IMR-90 (cell line): ENCODE measurements at regions not wholly inside any gene's neighbourhood (a gene's known extent, or its start where the extent isn't known, plus 50 kb on each side); places are given as distances from the start of the nearest gene placed in this dataset.

ENCODE experiments used
- ATAC-seq: fragments of 200-7000 bp; cut with Tn5 transposase; 2 replicates; pipeline ENCODE4 v1.9.1; 2020; ENCODE audit warnings: low read depth, mild to moderate bottlenecking, moderate library complexity
- BruUV-seq: library from RNA; stranded (reverse); fragments of 400-500 nt; replicated peaks from 2 replicates; lab custom pipeline; 2021; lab: Mats Ljungman, UMichigan
- CTCF ChIA-PET: fragments of 300-600 bp; formaldehyde crosslinking; extraction: SDS; loops from one replicate; lab custom pipeline; 2021; ENCODE audit warnings: antibody characterized with exemption; lab: Yijun Ruan, JAX
- POLR2A ChIA-PET: fragments of 300-600 bp; sonication (Branson Sonifier 250); formaldehyde crosslinking; loops from one replicate; lab custom pipeline; 2022; ENCODE audit warnings: antibody characterized with exemption; ENCODE audit not compliant: unreplicated experiment; lab: Charles Lee
- DNase-seq: peaks from one replicate; pipeline ENCODE4 v3.0.0; 2013
- H2AFZ ChIP-seq: replicated peaks from 2 replicates; pipeline ENCODE3; 2013; ENCODE audit warnings: low read length, mild to moderate bottlenecking; ENCODE audit not compliant: poor library complexity
- H2AK5ac ChIP-seq: 2 replicates; pipeline ENCODE4 v1.6.1; 2013; ENCODE audit warnings: low read depth, low read length, inconsistent platforms
- H2AK9ac ChIP-seq: replicated peaks from 2 replicates; pipeline ENCODE3; 2013; ENCODE audit warnings: mild to moderate bottlenecking, low read depth, low read length, moderate library complexity; ENCODE audit not compliant: poor library complexity
- H2BK120ac ChIP-seq: 2 replicates; pipeline ENCODE4 v1.6.1; 2013; ENCODE audit warnings: low read depth, low read length, inconsistent platforms
- H2BK15ac ChIP-seq: 3 replicates; pipeline ENCODE4 v1.6.1; 2013; ENCODE audit warnings: low read depth, low read length, inconsistent platforms
- H2BK20ac ChIP-seq: 2 replicates; pipeline ENCODE4 v1.6.1; 2013; ENCODE audit warnings: low read depth, mild to moderate bottlenecking, inconsistent platforms, low read length, moderate library complexity
- H2BK5ac ChIP-seq: 2 replicates; pipeline ENCODE4 v1.6.1; 2013; ENCODE audit warnings: mild to moderate bottlenecking, low read depth, low read length, inconsistent platforms; ENCODE audit not compliant: poor library complexity, severe bottlenecking
- H3K14ac ChIP-seq: replicated peaks from 2 replicates; pipeline ENCODE4 v1.6.1; 2013; ENCODE audit warnings: low read depth, low read length, inconsistent platforms
- H3K18ac ChIP-seq: 2 replicates; pipeline ENCODE4 v1.6.1; 2013; ENCODE audit warnings: low read depth, low read length, control low read depth
- H3K23ac ChIP-seq: 2 replicates; pipeline ENCODE4 v1.6.1; 2013; ENCODE audit warnings: low read depth, low read length, inconsistent platforms
- H3K27ac ChIP-seq: 2 replicates; pipeline ENCODE4 v1.5.1; 2013; ENCODE audit warnings: mild to moderate bottlenecking, control low read depth, low read length; ENCODE audit not compliant: insufficient read depth
- H3K27me3 ChIP-seq: 2 replicates; pipeline ENCODE4 v1.6.1; 2013; ENCODE audit warnings: low read length; ENCODE audit not compliant: control insufficient read depth, insufficient read depth
- H3K36me3 ChIP-seq: 2 replicates; pipeline ENCODE4 v1.6.1; 2013; ENCODE audit warnings: low read length, mixed read lengths; ENCODE audit not compliant: control insufficient read depth, insufficient read depth
- H3K4ac ChIP-seq: 2 replicates; pipeline ENCODE4 v1.6.1; 2013; ENCODE audit warnings: low read depth, low read length, inconsistent platforms
- H3K4me1 ChIP-seq: 2 replicates; pipeline ENCODE4 v1.6.1; 2013; ENCODE audit warnings: low read length, mixed read lengths; ENCODE audit not compliant: control insufficient read depth, insufficient read depth
- H3K4me2 ChIP-seq: 2 replicates; pipeline ENCODE4 v1.6.1; 2013; ENCODE audit warnings: low read depth, mild to moderate bottlenecking, control low read depth, low read length, moderate library complexity
- H3K4me3 ChIP-seq: 2 replicates; pipeline ENCODE4 v1.5.1; 2013; ENCODE audit warnings: low read depth, mild to moderate bottlenecking, control low read depth, low read length, moderate library complexity; ENCODE audit not compliant: insufficient read depth
- H3K56ac ChIP-seq: 2 replicates; pipeline ENCODE4 v1.6.1; 2013; ENCODE audit warnings: low read length, inconsistent platforms; ENCODE audit not compliant: insufficient read depth; ENCODE audit errors: extremely low read depth
- H3K79me1 ChIP-seq, 2 experiments: 2 replicates each; pipeline ENCODE4 v1.6.1; 2013; ENCODE audit warnings: low read length in 2 of 2, inconsistent platforms in 1 of 2, low read depth in 1 of 2
- H3K9ac ChIP-seq: 2 replicates; pipeline ENCODE4 v1.6.1; 2013; ENCODE audit warnings: low read depth, low read length, control low read depth
- H3K9me1 ChIP-seq: 2 replicates; pipeline ENCODE4 v1.6.1; 2013; ENCODE audit warnings: low read length, inconsistent platforms; ENCODE audit not compliant: insufficient read depth
- H3K9me3 ChIP-seq: 2 replicates; pipeline ENCODE4 v1.6.1; 2013; ENCODE audit warnings: low read length; ENCODE audit not compliant: control insufficient read depth, insufficient read depth
- H4K20me1 ChIP-seq: 2 replicates; pipeline ENCODE4 v1.6.1; 2013; ENCODE audit warnings: low read length, inconsistent platforms; ENCODE audit not compliant: insufficient read depth
- H4K5ac ChIP-seq: 2 replicates; pipeline ENCODE4 v1.6.1; 2013; ENCODE audit warnings: mild to moderate bottlenecking, low read depth, low read length, control low read depth
- H4K8ac ChIP-seq, 2 experiments: 2 replicates each; pipeline ENCODE4 v1.6.1; 2013; ENCODE audit warnings: low read depth in 2 of 2, low read length in 2 of 2, control low read depth in 1 of 2, inconsistent platforms in 1 of 2
- H4K91ac ChIP-seq: 2 replicates; pipeline ENCODE4 v1.6.1; 2013; ENCODE audit warnings: low read depth, low read length, inconsistent platforms; ENCODE audit not compliant: insufficient read depth
- BHLHE40 ChIP-seq: fragments of 150-350 bp; IDR thresholded peaks from 2 replicates; pipeline ENCODE4 v1.6.1; 2016; ENCODE audit warnings: mild to moderate bottlenecking, low read depth, low read length
- CHD1 ChIP-seq: IDR thresholded peaks from 2 replicates; pipeline ENCODE4 v1.6.1; 2012; ENCODE audit warnings: low read depth, low read length, improper control_type of control experiment
- RFX5 ChIP-seq: IDR thresholded peaks from 2 replicates; pipeline ENCODE4 v1.8.0; 2012; ENCODE audit warnings: low read depth, mild to moderate bottlenecking, low read length, moderate library complexity
- WGBS, 2 experiments: methylation state at CpG; one replicate each; pipeline versions ENCODE4 v1.1.5 to v1.1.7; 2013; ENCODE audit warnings: missing lambda C conversion rate in 2 of 2; ENCODE audit not compliant: insufficient read length in 1 of 2; ENCODE audit errors: extremely low coverage in 2 of 2; 5-methylcytosine and 5-hydroxymethylcytosine counted together
- dilution Hi-C: fragments of 300-500 bp; cut with HindIII; formaldehyde crosslinking; loops from one replicate; pipeline ENCODE4 v1.14.3; 2018; ENCODE audit warnings: low sequenced_read_pairs; ENCODE audit not compliant: unreplicated experiment
- in situ Hi-C: fragments of 300-500 bp; cut with MboI; formaldehyde crosslinking; loops from 3 replicates; pipeline ENCODE4 v1.14.3; 2019; ENCODE audit warnings: low sequenced_read_pairs, inconsistent platforms, mixed read lengths
- intact Hi-C: fragments of 100-400 bp; cut with micrococcal nuclease; formaldehyde crosslinking; loops from 2 replicates; pipeline ENCODE4 v1.10.0; 2022

GRCh38 chr4:57446266-57446665 lies 336.1 kb upstream of the IGFBP7 start:
- dilution Hi-C loops, result no loop called here
- no peak overlapping the region for H2BK120ac ChIP-seq

More at GRCh38 chr4:57446266-57446665, 336.1 kb upstream of the IGFBP7 start:
- no peaks in the 10 kb centered on the region for H3K9me1 ChIP-seq
- no CpG with 5 or more reads among the region's 3 CpGs for WGBS, 2 experiments
- H3K9me3 ChIP-seq, result no peaks in the 10 kb centered on the region
- H2AFZ ChIP-seq, result no peak overlapping the region
- H3K18ac ChIP-seq, result no peak overlapping the region
- H4K8ac ChIP-seq, result no peak overlapping the region
- no peak overlapping the region for H3K27ac ChIP-seq
- CTCF ChIA-PET, result no interaction called here
- in situ Hi-C loops (loop anchor here (25.0 kb wide), 1 partner anchor 409 kb away; no protein-coding TSS in a partner anchor), intact Hi-C loops (no loop called here)
- H3K4me2 ChIP-seq, result no peak overlapping the region
- H4K91ac ChIP-seq, result no peak overlapping the region
- no peaks in the 10 kb centered on the region for H3K27me3 ChIP-seq
- H2BK20ac ChIP-seq, result no peak overlapping the region
- H3K56ac ChIP-seq, result no peak overlapping the region
- no peak overlapping the region for H3K14ac ChIP-seq
- H2BK5ac ChIP-seq, result no peak overlapping the region
- BruUV-seq, result no TSS peak
- no peak overlapping the region for H2AK5ac ChIP-seq
- POLR2A ChIA-PET, result no interaction called here
- no peaks in the 10 kb centered on the region for H3K4me1 ChIP-seq
- no peaks in the 10 kb centered on the region for H4K20me1 ChIP-seq
- H3K4ac ChIP-seq, result no peak overlapping the region
- H3K4me3 ChIP-seq, result no peak overlapping the region
- no peaks in the 10 kb centered on the region for H3K36me3 ChIP-seq
- no peak overlapping the region for H2AK9ac ChIP-seq
- DNase-seq (no peak), ATAC-seq (no peak)
- H3K79me1 ChIP-seq, result no peaks in the 10 kb centered on the region
- H4K5ac ChIP-seq, result no peak overlapping the region
- no peak overlapping the region for H2BK15ac ChIP-seq
- TF ChIP-seq BHLHE40 (no peak), CHD1 (no peak), RFX5 (no peak)
- H3K23ac ChIP-seq, result no peak overlapping the region
- H3K9ac ChIP-seq, result no peak overlapping the region
